H1 (cell line): ENCODE measurements at regions not wholly inside any gene's neighbourhood (a gene's known extent, or its start where the extent isn't known, plus 50 kb on each side); places are given as distances from the start of the nearest gene placed in this dataset.

Experiments
- CTCF ChIA-PET: fragments of 300-600 bp; sonication (Branson Sonifier 250); formaldehyde crosslinking; loops from one replicate; lab custom pipeline; 2021; ENCODE audit not compliant: partially characterized antibody; lab: Charles Lee
- POLR2A ChIA-PET: fragments of 300-600 bp; sonication (Branson Sonifier 250); formaldehyde crosslinking; loops from one replicate; lab custom pipeline; 2021; ENCODE audit warnings: inconsistent platforms; ENCODE audit not compliant: partially characterized antibody; lab: Charles Lee
- DNase-seq, 2 experiments: peaks; one replicate each; pipeline versions ENCODE4 v3.0.0 to v3.0.0-alpha.2; 2010 to 2022; ENCODE audit warnings: low spot score in 2 of 2, low read depth in 1 of 2, mixed read lengths in 1 of 2
- FAIRE-seq: peaks from 2 replicates; lab custom pipeline; 2011; peaks lifted over from hg19 to GRCh38; lab: Jason Lieb, UNC
- H2AFZ ChIP-seq: 2 replicates; pipeline ENCODE4 v1.8.1; 2012; ENCODE audit warnings: low read length, inconsistent platforms
- H2AK5ac ChIP-seq: 2 replicates; pipeline ENCODE4 v1.6.1; 2013; ENCODE audit warnings: low read depth, low read length
- H2BK120ac ChIP-seq: replicated peaks from 2 replicates; pipeline ENCODE3; 2013; ENCODE audit warnings: low read depth, low read length, inconsistent platforms
- H2BK12ac ChIP-seq: 2 replicates; pipeline ENCODE4 v1.6.1; 2013; ENCODE audit warnings: low read depth, low read length
- H2BK15ac ChIP-seq: 2 replicates; pipeline ENCODE4 v1.6.1; 2013; ENCODE audit warnings: low read length
- H2BK20ac ChIP-seq: 2 replicates; pipeline ENCODE4 v1.6.1; 2013; ENCODE audit warnings: low read length
- H2BK5ac ChIP-seq: 2 replicates; pipeline ENCODE4 v1.6.1; 2013; ENCODE audit warnings: low read depth, low read length
- H3K14ac ChIP-seq: 2 replicates; pipeline ENCODE4 v1.6.1; 2013; ENCODE audit warnings: inconsistent platforms; ENCODE audit not compliant: insufficient read length
- H3K18ac ChIP-seq: 2 replicates; pipeline ENCODE4 v1.6.1; 2013; ENCODE audit warnings: low read length; ENCODE audit errors: extremely low read depth
- H3K23ac ChIP-seq: 2 replicates; pipeline ENCODE4 v1.6.1; 2013; ENCODE audit warnings: inconsistent platforms; ENCODE audit not compliant: insufficient read length
- H3K23me2 ChIP-seq: 2 replicates; pipeline ENCODE4 v1.6.1; 2013; ENCODE audit warnings: low read depth, low read length
- H3K27ac ChIP-seq: 2 replicates; pipeline ENCODE4 v1.6.1; 2011; ENCODE audit warnings: low read depth, low read length, inconsistent platforms
- H3K27me3 ChIP-seq, 4 experiments: replicated peaks in 1 of 4; 1 replicate in 1 of 4; 2 replicates in 3 of 4; pipeline versions ENCODE4 v1.6.1 to v1.8.1; 2011 to 2013; ENCODE audit warnings: low read length in 3 of 4, mild to moderate bottlenecking in 3 of 4, inconsistent platforms in 2 of 4, mixed read lengths in 2 of 4, moderate library complexity in 1 of 4; ENCODE audit not compliant: control insufficient read depth in 3 of 4, insufficient read depth in 3 of 4; ENCODE audit errors: extremely low read depth in 1 of 4
- H3K36me3 ChIP-seq, 4 experiments: 2 replicates each; pipeline versions ENCODE4 v1.6.1 to v1.8.1; 2011 to 2013; ENCODE audit warnings: mild to moderate bottlenecking in 4 of 4, low read length in 3 of 4, moderate library complexity in 2 of 4, control low read depth in 1 of 4, inconsistent platforms in 1 of 4; ENCODE audit not compliant: insufficient read depth in 4 of 4, control insufficient read depth in 2 of 4
- H3K4ac ChIP-seq: replicated peaks from 2 replicates; pipeline ENCODE3; 2013; ENCODE audit warnings: low read length, low read depth, mixed read lengths, inconsistent platforms; ENCODE audit not compliant: insufficient read length
- H3K4me1 ChIP-seq, 4 experiments: replicated peaks in 1 of 4; 1 replicate in 1 of 4; 2 replicates in 3 of 4; pipeline versions ENCODE4 v1.6.1 to v1.8.1; 2011 to 2013; ENCODE audit warnings: low read length in 3 of 4, inconsistent platforms in 2 of 4, mixed read lengths in 1 of 4; ENCODE audit not compliant: insufficient read depth in 4 of 4, control insufficient read depth in 3 of 4
- H3K4me2 ChIP-seq, 2 experiments: 2 replicates each; pipeline versions ENCODE4 v1.6.1 to v1.8.1; 2011 to 2013; ENCODE audit warnings: low read depth in 2 of 2, low read length in 2 of 2, control low read depth in 1 of 2, inconsistent platforms in 1 of 2, mild to moderate bottlenecking in 1 of 2; ENCODE audit not compliant: insufficient read depth in 1 of 2
- H3K4me3 ChIP-seq, 4 experiments: fragments of 200-600, 300-600 bp in 1 of 4; sonication (generic), shearing (Covaris generic), sonication (Bioruptor Twin) in 1 of 4; 2 replicates each; pipeline versions ENCODE4 v1.5.1 to v1.8.1; 2011 to 2016; ENCODE audit warnings: low read length in 4 of 4, low read depth in 3 of 4, control low read depth in 2 of 4, inconsistent platforms in 2 of 4, mild to moderate bottlenecking in 2 of 4, mixed read lengths in 1 of 4, moderate library complexity in 1 of 4; ENCODE audit not compliant: insufficient read depth in 2 of 4; ENCODE audit errors: extremely low read depth in 1 of 4
- H3K56ac ChIP-seq: replicated peaks from 2 replicates; pipeline ENCODE3; 2013; ENCODE audit warnings: low read depth, mild to moderate bottlenecking, mixed read lengths, low read length, inconsistent platforms; ENCODE audit not compliant: insufficient read length
- H3K79me1 ChIP-seq: 2 replicates; pipeline ENCODE4 v1.6.1; 2013; ENCODE audit warnings: low read depth, low read length, control low read depth
- H3K79me2 ChIP-seq, 2 experiments: 2 replicates each; pipeline versions ENCODE4 v1.6.1 to v1.8.1; 2012 to 2013; ENCODE audit warnings: low read length in 2 of 2, mild to moderate bottlenecking in 2 of 2, inconsistent platforms in 1 of 2; ENCODE audit not compliant: insufficient read depth in 2 of 2, control insufficient read depth in 1 of 2
- H3K9ac ChIP-seq, 4 experiments: replicated peaks in 1 of 4; 1 replicate in 1 of 4; 2 replicates in 3 of 4; pipeline versions ENCODE4 v1.6.1 to v1.8.1; 2011 to 2013; ENCODE audit warnings: low read depth in 3 of 4, low read length in 3 of 4, control low read depth in 2 of 4, mild to moderate bottlenecking in 2 of 4, moderate library complexity in 2 of 4, inconsistent platforms in 1 of 4; ENCODE audit errors: extremely low read depth in 1 of 4
- H3K9me3 ChIP-seq, 2 experiments: 2 replicates each; pipeline versions ENCODE4 v1.6.1 to v1.8.1; 2012 to 2013; ENCODE audit warnings: mild to moderate bottlenecking in 2 of 2, moderate library complexity in 2 of 2, control low read depth in 1 of 2, inconsistent platforms in 1 of 2, low read depth in 1 of 2, low read length in 1 of 2, mixed read lengths in 1 of 2; ENCODE audit not compliant: insufficient read depth in 2 of 2
- H4K20me1 ChIP-seq, 2 experiments: replicated peaks in 1 of 2; 2 replicates each; pipeline versions ENCODE3 to v1.8.1; 2011 to 2013; ENCODE audit warnings: inconsistent platforms in 2 of 2, low read length in 2 of 2, mild to moderate bottlenecking in 1 of 2; ENCODE audit not compliant: insufficient read depth in 2 of 2, control insufficient read depth in 1 of 2
- H4K5ac ChIP-seq: 2 replicates; pipeline ENCODE4 v1.6.1; 2013; ENCODE audit warnings: low read length, low read depth, mixed read lengths, inconsistent platforms; ENCODE audit not compliant: insufficient read length
- H4K8ac ChIP-seq: 2 replicates; pipeline ENCODE4 v1.8.0; 2013; ENCODE audit warnings: mild to moderate bottlenecking, moderate library complexity, low read length, inconsistent platforms; ENCODE audit not compliant: insufficient read depth; ENCODE audit errors: extremely low read depth
- H4K91ac ChIP-seq: replicated peaks from 2 replicates; pipeline ENCODE3; 2013; ENCODE audit warnings: low read length, mixed read lengths, inconsistent platforms; ENCODE audit not compliant: insufficient read length
- ASH2L ChIP-seq: fragments of 200-600, 300-600 bp; sonication (generic); IDR thresholded peaks from one replicate; pipeline ENCODE4 v1.7.1; 2017; ENCODE audit warnings: low read length
- BCL11A ChIP-seq, 2 experiments: IDR thresholded peaks; one replicate each; pipeline ENCODE4 v1.6.1; 2011; ENCODE audit warnings: low read depth in 2 of 2, low read length in 2 of 2, mild to moderate bottlenecking in 2 of 2
- BRCA1 ChIP-seq: IDR thresholded peaks from 2 replicates; pipeline ENCODE4 v1.6.1; 2012; ENCODE audit warnings: low read depth, low read length, improper control_type of control experiment
- CEBPB ChIP-seq: IDR thresholded peaks from 2 replicates; pipeline ENCODE4 v1.6.1; 2012; ENCODE audit warnings: low read depth, low read length
- HDAC2 ChIP-seq, 2 experiments: fragments of 300-600 bp in 1 of 2; sonication (generic) in 1 of 2; IDR thresholded peaks; 2 replicates each; pipeline ENCODE4 v1.6.1; 2011 to 2012; ENCODE audit warnings: low read depth in 2 of 2, low read length in 2 of 2, mild to moderate bottlenecking in 2 of 2, moderate library complexity in 2 of 2, borderline replicate concordance in 1 of 2, inconsistent platforms in 1 of 2
- HDAC6 ChIP-seq: IDR thresholded peaks from one replicate; pipeline ENCODE4 v1.7.1; 2012; ENCODE audit warnings: low read depth, mild to moderate bottlenecking, inconsistent platforms, low read length, moderate library complexity
- JUN ChIP-seq: IDR thresholded peaks from 2 replicates; pipeline ENCODE4 v1.6.1; 2011; ENCODE audit warnings: low read depth, mild to moderate bottlenecking, improper control_type of control experiment, low read length
- KDM1A ChIP-seq: fragments of 200-600, 300-600 bp; sonication (generic); IDR thresholded peaks from 2 replicates; pipeline ENCODE4 v1.7.1; 2016; ENCODE audit warnings: mild to moderate bottlenecking, low read length, borderline replicate concordance
- NRF1 ChIP-seq: IDR thresholded peaks from 2 replicates; pipeline ENCODE4 v1.6.1; 2011; ENCODE audit warnings: mild to moderate bottlenecking, low read depth, low read length, improper control_type of control experiment
- POU5F1 ChIP-seq: IDR thresholded peaks from 2 replicates; pipeline ENCODE4 v1.6.1; 2011; ENCODE audit warnings: low read depth, mild to moderate bottlenecking, low read length, moderate library complexity
- RAD21 ChIP-seq, 2 experiments: IDR thresholded peaks in 1 of 2; conservative IDR thresholded peaks in 1 of 2; 2 replicates each; pipeline ENCODE4 v1.6.1; 2011; ENCODE audit warnings: low read depth in 2 of 2, low read length in 2 of 2, improper control_type of control experiment in 1 of 2, inconsistent platforms in 1 of 2, mild to moderate bottlenecking in 1 of 2, moderate library complexity in 1 of 2
- RBBP5 ChIP-seq: IDR thresholded peaks from 2 replicates; pipeline ENCODE4 v1.7.1; 2012; ENCODE audit warnings: low read depth, mild to moderate bottlenecking, inconsistent platforms, low read length, moderate library complexity, borderline replicate concordance
- YY1 ChIP-seq: IDR thresholded peaks from 2 replicates; pipeline ENCODE4 v1.6.1; 2011; ENCODE audit warnings: low read depth, mild to moderate bottlenecking, low read length
- WGBS, 2 experiments: shearing (Covaris generic) in 1 of 2; methylation state at CpG; one replicate each; pipeline versions ENCODE4 v1.1.6 to v1.1.7; 2013 to 2015; ENCODE audit warnings: low lambda C conversion rate in 2 of 2, mixed read lengths in 2 of 2, inconsistent platforms in 1 of 2, low coverage in 1 of 2, missing lambda C conversion rate in 1 of 2; ENCODE audit not compliant: insufficient replicate concordance in 2 of 2, insufficient coverage in 1 of 2, insufficient read length in 1 of 2; ENCODE audit errors: extremely low coverage in 1 of 2, missing lambda C conversion rate in 1 of 2; 5-methylcytosine and 5-hydroxymethylcytosine counted together

GRCh38 chr12:95384785-95385184 lies 89.2 kb upstream of the METAP2 start:
- CTCF ChIA-PET, result interaction anchor here (1.0 kb wide), 1 partner anchor 10 kb away, joined by 3 read pairs; no protein-coding TSS in a partner anchor
- no peak overlapping the region for H2AFZ ChIP-seq
- H2BK12ac ChIP-seq, result no peak overlapping the region
- H3K79me2 ChIP-seq, result no peaks in the 10 kb centered on the region
- H2BK15ac ChIP-seq, result no peak overlapping the region
- no peak overlapping the region for H2BK5ac ChIP-seq
- no peak overlapping the region for H3K9ac ChIP-seq
- POLR2A ChIA-PET, result no interaction called here
- no peak overlapping the region for H3K4me3 ChIP-seq
- TF ChIP-seq ASH2L, result no peak
- TF ChIP-seq JUN, result no peak
- TF ChIP-seq YY1, result no peak
- TF ChIP-seq KDM1A, result no peak
- no peak for TF ChIP-seq CEBPB
- TF ChIP-seq HDAC2 (IDR thresholded peaks at IDR 0.05; ENCODE audit: borderline replicate concordance in 1 of 2, low read depth in 2 of 2, low read length in 2 of 2), result no peak
- TF ChIP-seq NRF1, result no peak
- TF ChIP-seq RAD21 (IDR thresholded peaks at IDR 0.05 in 1 of 2, conservative IDR thresholded peaks at IDR 0.05 in 1 of 2; ENCODE audit: low read depth in 2 of 2, low read length in 2 of 2), result no peak
- no peak for TF ChIP-seq RBBP5
- TF ChIP-seq HDAC6, result no peak
- no peak for TF ChIP-seq BCL11A (IDR thresholded peaks at IDR 0.05; ENCODE audit: low read depth in 2 of 2, low read length in 2 of 2)
- no peak for TF ChIP-seq POU5F1
- TF ChIP-seq BRCA1, result no peak
- no peak overlapping the region for H3K4ac ChIP-seq
- H3K79me1 ChIP-seq, result no peaks in the 10 kb centered on the region
- H3K23ac ChIP-seq, result no peak overlapping the region
- no peak overlapping the region for H4K8ac ChIP-seq
- H3K36me3 ChIP-seq, result no peaks in the 10 kb centered on the region
- 85% methylated on average over 5 of the region's 5 CpGs; no CpG with 5 or more reads in 1 of the 2 experiments for WGBS, 2 experiments
- no peaks in the 10 kb centered on the region for H3K9me3 ChIP-seq
- DNase-seq (no peak), FAIRE-seq (no peak)
- H3K4me2 ChIP-seq, result no peak overlapping the region; a peak in 1 of 4 replicates
- H3K4me1 ChIP-seq, result no peaks in the 10 kb centered on the region
- H3K56ac ChIP-seq, result no peak overlapping the region
- no peak overlapping the region for H3K18ac ChIP-seq
- no peak overlapping the region for H2AK5ac ChIP-seq
- H3K23me2 ChIP-seq, result no peaks in the 10 kb centered on the region
- no peak overlapping the region for H2BK120ac ChIP-seq
- H2BK20ac ChIP-seq, result no peak overlapping the region
- no peak overlapping the region for H4K91ac ChIP-seq
- no peak overlapping the region for H4K5ac ChIP-seq
- H3K27me3 ChIP-seq, result no peaks in the 10 kb centered on the region
- no peak overlapping the region for H3K27ac ChIP-seq
- no peaks in the 10 kb centered on the region for H4K20me1 ChIP-seq
- no peak overlapping the region for H3K14ac ChIP-seq
